C4-2B (cell line): ENCODE measurements at regions not wholly inside any gene's neighbourhood (a gene's known extent, or its start where the extent isn't known, plus 50 kb on each side); places are given as distances from the start of the nearest gene placed in this dataset.

ENCODE experiments used
- ZFX ChIP-seq: fragments of 450-650 bp; IDR thresholded peaks from 2 replicates; pipeline ENCODE4 v1.6.1; 2017
- TF ChIP-seq, protein P1 (sequence below): fragments of 450-650 bp; conservative IDR thresholded peaks from 2 replicates; pipeline ENCODE4 v1.5.1; 2017; ENCODE audit warnings: mild to moderate bottlenecking

DNA sequence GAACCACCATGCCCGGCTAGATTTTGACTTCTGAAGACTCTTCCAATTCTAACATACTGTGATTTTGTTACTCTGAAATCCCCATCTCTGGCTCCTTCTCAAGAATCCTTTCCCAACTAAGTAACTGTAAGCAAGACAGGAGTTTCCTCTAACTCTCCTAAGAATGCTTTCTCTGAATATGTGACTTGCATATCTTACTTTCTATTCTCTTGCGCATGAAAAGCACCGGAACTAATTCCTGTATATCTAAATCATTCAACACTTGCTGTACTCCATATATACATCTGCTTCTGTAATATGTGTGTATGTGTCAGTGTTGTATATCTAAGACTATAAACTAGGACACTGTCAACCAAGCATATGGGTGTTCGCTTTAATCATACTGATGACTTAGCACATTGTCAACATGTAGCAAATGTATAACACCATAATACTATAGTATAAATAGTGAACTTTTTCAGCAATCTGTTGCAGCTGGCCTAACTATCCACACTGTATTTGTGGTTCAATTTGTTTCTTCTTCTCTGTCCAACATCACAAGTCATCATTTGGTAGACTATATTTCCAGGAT, 108.1 kb upstream of the PRDM1 start:
- TF ChIP-seq, protein P1, sequence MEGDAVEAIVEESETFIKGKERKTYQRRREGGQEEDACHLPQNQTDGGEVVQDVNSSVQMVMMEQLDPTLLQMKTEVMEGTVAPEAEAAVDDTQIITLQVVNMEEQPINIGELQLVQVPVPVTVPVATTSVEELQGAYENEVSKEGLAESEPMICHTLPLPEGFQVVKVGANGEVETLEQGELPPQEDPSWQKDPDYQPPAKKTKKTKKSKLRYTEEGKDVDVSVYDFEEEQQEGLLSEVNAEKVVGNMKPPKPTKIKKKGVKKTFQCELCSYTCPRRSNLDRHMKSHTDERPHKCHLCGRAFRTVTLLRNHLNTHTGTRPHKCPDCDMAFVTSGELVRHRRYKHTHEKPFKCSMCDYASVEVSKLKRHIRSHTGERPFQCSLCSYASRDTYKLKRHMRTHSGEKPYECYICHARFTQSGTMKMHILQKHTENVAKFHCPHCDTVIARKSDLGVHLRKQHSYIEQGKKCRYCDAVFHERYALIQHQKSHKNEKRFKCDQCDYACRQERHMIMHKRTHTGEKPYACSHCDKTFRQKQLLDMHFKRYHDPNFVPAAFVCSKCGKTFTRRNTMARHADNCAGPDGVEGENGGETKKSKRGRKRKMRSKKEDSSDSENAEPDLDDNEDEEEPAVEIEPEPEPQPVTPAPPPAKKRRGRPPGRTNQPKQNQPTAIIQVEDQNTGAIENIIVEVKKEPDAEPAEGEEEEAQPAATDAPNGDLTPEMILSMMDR = no peak
- TF ChIP-seq ZFX = no peak
